Mesendoderm (in vitro differentiated cells): ENCODE measurements at regions not wholly inside any gene's neighbourhood (a gene's known extent, or its start where the extent isn't known, plus 50 kb on each side); places are given as distances from the start of the nearest gene placed in this dataset.

ENCODE experiments used
- DNase-seq: peaks from one replicate; pipeline ENCODE4 v3.0.0; 2013
- H2AK5ac ChIP-seq: 2 replicates; pipeline ENCODE4 v1.6.1; 2013; ENCODE audit warnings: low read length, inconsistent platforms
- H2BK120ac ChIP-seq: 2 replicates; pipeline ENCODE4 v1.6.1; 2013; ENCODE audit warnings: low read depth, mild to moderate bottlenecking, low read length, moderate library complexity, mixed read lengths
- H2BK15ac ChIP-seq: replicated peaks from 2 replicates; pipeline ENCODE4 v1.6.1; 2013; ENCODE audit warnings: low read depth, mild to moderate bottlenecking, moderate library complexity
- H2BK5ac ChIP-seq: 2 replicates; pipeline ENCODE4 v1.6.1; 2013; ENCODE audit warnings: low read length, inconsistent platforms
- H3K18ac ChIP-seq: 2 replicates; pipeline ENCODE4 v1.6.1; 2013; ENCODE audit warnings: mild to moderate bottlenecking, low read length, mixed read lengths
- H3K23ac ChIP-seq: one replicate; pipeline ENCODE4 v1.6.1; 2013; ENCODE audit warnings: low read length
- H3K27ac ChIP-seq: 2 replicates; pipeline ENCODE4 v1.5.1; 2013; ENCODE audit warnings: low read depth, mild to moderate bottlenecking, inconsistent platforms, low read length, moderate library complexity
- H3K27me3 ChIP-seq: 2 replicates; pipeline ENCODE4 v1.6.1; 2013; ENCODE audit warnings: low read length, control low read depth, mild to moderate bottlenecking, inconsistent platforms; ENCODE audit not compliant: insufficient read depth, poor library complexity
- H3K36me3 ChIP-seq: 2 replicates; pipeline ENCODE4 v1.6.1; 2013; ENCODE audit warnings: low read length, inconsistent platforms; ENCODE audit not compliant: control insufficient read depth, insufficient read depth
- H3K4ac ChIP-seq: one replicate; pipeline ENCODE4 v1.6.1; 2013; ENCODE audit warnings: low read depth, mild to moderate bottlenecking, low read length, moderate library complexity
- H3K4me1 ChIP-seq: 2 replicates; pipeline ENCODE4 v1.6.1; 2013; ENCODE audit warnings: low read depth, low read length, inconsistent platforms; ENCODE audit not compliant: control insufficient read depth
- H3K4me2 ChIP-seq: 2 replicates; pipeline ENCODE4 v1.6.1; 2013; ENCODE audit warnings: low read length
- H3K4me3 ChIP-seq: 2 replicates; pipeline ENCODE4 v1.5.1; 2013; ENCODE audit warnings: mild to moderate bottlenecking, low read length
- H3K56ac ChIP-seq: one replicate; pipeline ENCODE4 v1.6.1; 2013; ENCODE audit warnings: low read length
- H3K79me1 ChIP-seq: 2 replicates; pipeline ENCODE4 v1.6.1; 2013; ENCODE audit warnings: low read length, inconsistent platforms
- H3K79me2 ChIP-seq: 2 replicates; pipeline ENCODE4 v1.6.1; 2013; ENCODE audit warnings: mild to moderate bottlenecking, low read length; ENCODE audit not compliant: control insufficient read depth, insufficient read depth
- H3K9ac ChIP-seq: 2 replicates; pipeline ENCODE4 v1.6.1; 2013; ENCODE audit warnings: low read length, inconsistent platforms
- H4K5ac ChIP-seq: one replicate; pipeline ENCODE4 v1.6.1; 2013; ENCODE audit warnings: low read length
- H4K8ac ChIP-seq: one replicate; pipeline ENCODE4 v1.6.1; 2013; ENCODE audit warnings: low read depth, mild to moderate bottlenecking, control low read depth, low read length, moderate library complexity
- WGBS: extraction: QIAGEN DNeasy Blood & Tissue Kit; methylation state at CpG from one replicate; pipeline ENCODE4 v1.1.7; 2013; ENCODE audit warnings: low lambda C conversion rate, missing lambda C conversion rate; ENCODE audit not compliant: insufficient coverage; ENCODE audit errors: extremely low coverage; 5-methylcytosine and 5-hydroxymethylcytosine counted together

DNA sequence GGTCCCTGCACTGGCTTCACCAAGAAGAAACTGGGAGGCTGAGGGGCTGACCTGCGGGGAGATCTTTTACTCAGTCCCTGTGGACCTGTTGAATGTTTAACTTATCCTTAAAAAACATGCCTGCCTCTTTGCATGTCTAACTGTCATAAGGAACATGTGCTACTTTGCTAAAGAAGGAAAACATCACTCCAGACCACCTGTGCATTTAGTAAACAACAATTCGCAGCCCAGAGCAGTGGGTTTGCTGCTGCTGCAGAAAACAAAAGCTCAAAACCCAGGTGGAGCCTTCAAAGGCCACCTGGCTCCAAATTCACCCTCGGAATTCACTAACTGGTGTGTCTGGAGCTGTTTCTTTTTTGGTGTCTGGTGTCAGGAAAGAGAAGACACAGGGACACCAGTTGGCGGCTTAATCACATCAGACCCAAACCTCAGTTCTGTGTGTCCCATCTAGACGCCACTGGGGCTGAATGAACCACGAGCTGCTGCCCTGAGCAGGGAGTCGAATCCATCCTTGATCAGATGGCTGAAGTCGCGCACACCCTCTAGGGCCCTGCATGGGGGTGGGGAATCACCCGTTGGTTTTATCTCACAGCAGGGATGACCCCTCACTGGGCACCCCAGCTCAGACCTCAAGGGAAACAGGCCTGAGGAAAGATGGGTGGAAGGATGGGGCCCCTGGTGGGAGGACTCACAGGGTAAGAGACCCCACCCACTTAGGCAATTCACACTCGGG lies 344.3 kb downstream of the PREX1 start:
- Histone ChIP-seq H2BK5ac (no peak overlapping the region), H3K4me3 (no peak overlapping the region), H3K4me1 (no peaks in the 10 kb centered on the region), H3K27me3 (no peaks in the 10 kb centered on the region), H3K79me1 (no peaks in the 10 kb centered on the region), H3K56ac (no peak overlapping the region), H3K4me2 (no peak overlapping the region), H4K8ac (no peak overlapping the region), H3K27ac (no peak overlapping the region), H3K79me2 (no peaks in the 10 kb centered on the region), H2BK15ac (no peak overlapping the region), H2BK120ac (no peak overlapping the region), H3K18ac (no peak overlapping the region), H3K4ac (no peak overlapping the region), H2AK5ac (no peak overlapping the region), H3K9ac (no peak overlapping the region), H3K36me3 (no peaks in the 10 kb centered on the region), H4K5ac (no peak overlapping the region), H3K23ac (no peak overlapping the region)
- no CpG with 5 or more reads among the region's 11 CpGs for WGBS
- no peak for DNase-seq

DNA sequence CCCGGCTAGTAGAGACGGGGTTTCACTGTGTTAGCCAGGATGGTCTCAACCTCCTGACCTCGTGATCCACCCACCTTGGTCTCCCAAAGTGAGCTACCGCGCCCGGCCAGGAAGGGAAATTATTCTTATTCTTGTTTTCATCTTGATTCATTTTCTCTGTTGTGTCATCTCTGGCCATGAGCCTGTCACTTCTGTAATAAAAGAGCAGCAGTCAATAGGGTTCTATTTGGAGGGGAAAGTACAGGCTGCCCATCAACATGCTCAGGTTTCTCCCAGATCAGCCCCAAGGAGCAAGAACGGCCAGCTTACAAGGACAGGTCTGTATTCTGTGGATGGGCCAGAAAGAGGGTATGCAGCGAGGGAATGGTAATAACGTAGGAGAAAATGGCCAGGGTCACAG lies 345.0 kb downstream of the PREX1 start:
- Histone ChIP-seq H3K9ac (no peak overlapping the region), H2BK15ac (no peak overlapping the region), H3K79me2 (no peaks in the 10 kb centered on the region), H3K27ac (no peak overlapping the region), H3K4ac (no peak overlapping the region), H3K4me2 (no peak overlapping the region), H3K4me3 (no peak overlapping the region), H3K36me3 (no peaks in the 10 kb centered on the region), H4K5ac (no peak overlapping the region), H3K27me3 (no peaks in the 10 kb centered on the region), H2BK5ac (no peak overlapping the region), H3K56ac (no peak overlapping the region), H3K23ac (no peak overlapping the region), H3K18ac (no peak overlapping the region), H3K4me1 (no peaks in the 10 kb centered on the region), H4K8ac (no peak overlapping the region), H2AK5ac (no peak overlapping the region), H3K79me1 (no peaks in the 10 kb centered on the region), H2BK120ac (no peak overlapping the region)
- WGBS, result no CpG with 5 or more reads among the region's 9 CpGs
- DNase-seq, result no peak

DNA sequence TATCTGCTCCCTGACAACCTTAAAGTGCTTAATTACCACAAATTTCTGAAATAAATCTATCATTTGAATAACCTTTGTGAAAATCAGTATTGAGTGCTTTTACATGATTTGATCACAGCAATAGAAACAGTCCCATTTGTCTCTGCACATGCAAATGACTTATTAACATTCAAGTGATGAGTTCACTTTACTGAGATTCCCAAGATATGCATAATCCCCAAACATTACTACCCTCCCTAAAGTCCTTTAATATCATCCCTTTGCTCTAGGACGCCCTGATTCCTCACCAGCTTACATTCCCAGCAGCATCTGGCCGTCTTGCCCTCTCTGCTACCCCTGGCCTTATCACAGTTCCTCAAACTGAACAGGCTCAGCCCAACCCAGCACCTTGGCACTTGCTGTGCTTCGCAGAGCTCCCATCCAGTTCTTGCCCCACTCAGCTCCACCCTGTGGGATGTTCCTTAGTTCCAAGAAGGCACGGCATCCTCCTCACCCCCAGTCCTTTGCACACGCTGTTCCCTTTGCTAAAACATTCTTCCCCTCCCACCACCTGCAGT lies 347.5 kb downstream of the PREX1 start:
- Histone ChIP-seq H3K9ac (no peak overlapping the region), H4K5ac (no peak overlapping the region), H3K4me3 (no peak overlapping the region), H3K27me3 (no peaks in the 10 kb centered on the region), H3K23ac (no peak overlapping the region), H3K4ac (no peak overlapping the region), H3K36me3 (no peaks in the 10 kb centered on the region), H2AK5ac (no peak overlapping the region), H3K56ac (no peak overlapping the region), H2BK15ac (no peak overlapping the region), H3K18ac (no peak overlapping the region), H2BK5ac (no peak overlapping the region), H2BK120ac (no peak overlapping the region), H3K79me2 (no peaks in the 10 kb centered on the region), H3K4me2 (no peak overlapping the region), H3K27ac (no peak overlapping the region), H3K4me1 (no peaks in the 10 kb centered on the region), H3K79me1 (no peaks in the 10 kb centered on the region), H4K8ac (no peak overlapping the region)
- DNase-seq, result no peak
- no CpG with 5 or more reads among the region's 5 CpGs for WGBS

DNA sequence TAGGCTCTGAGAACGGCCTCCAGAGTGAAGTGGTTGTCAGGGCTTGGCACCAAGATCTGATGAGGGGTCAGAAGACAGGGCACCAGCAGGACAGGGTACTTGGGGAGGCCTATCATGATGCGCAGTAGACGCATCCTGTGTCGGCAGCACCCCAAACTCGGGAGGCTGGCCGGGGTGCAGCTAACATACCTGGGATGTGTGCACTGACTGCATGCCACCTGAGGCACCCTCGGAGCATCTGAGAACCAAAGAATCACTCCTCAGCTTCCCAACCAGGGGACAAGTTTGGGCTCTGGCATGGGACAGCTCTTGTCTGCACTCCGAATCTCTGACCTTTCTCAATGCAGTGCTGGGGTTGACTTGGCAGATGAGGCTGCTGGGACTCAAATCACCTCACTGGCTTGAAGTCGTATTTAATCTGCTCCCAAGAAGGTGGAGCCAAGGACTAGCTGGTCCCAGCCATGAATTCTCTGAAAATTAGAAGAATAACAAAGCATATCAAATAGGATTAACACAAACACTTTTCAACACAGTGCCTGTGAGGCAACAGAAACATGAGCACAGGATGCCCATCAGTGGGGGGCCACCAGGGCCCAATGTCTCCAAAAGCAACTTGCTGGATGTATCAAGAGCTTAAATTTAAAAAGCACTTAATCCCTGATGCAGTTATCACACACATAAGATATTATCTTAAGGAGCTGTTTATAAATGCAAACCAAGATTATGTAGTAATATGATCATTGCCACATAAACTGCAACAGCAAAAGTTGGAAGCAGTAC lies 348.8 kb downstream of the PREX1 start:
- H2AK5ac ChIP-seq, result no peak overlapping the region
- no peaks in the 10 kb centered on the region for H3K36me3 ChIP-seq
- no peaks in the 10 kb centered on the region for H3K79me1 ChIP-seq
- H3K4me1 ChIP-seq, result no peaks in the 10 kb centered on the region
- WGBS, result no CpG with 5 or more reads among the region's 9 CpGs
- DNase-seq, result no peak
- H3K9ac ChIP-seq, result no peak overlapping the region
- H3K79me2 ChIP-seq, result no peaks in the 10 kb centered on the region
- no peak overlapping the region for H3K23ac ChIP-seq
- no peak overlapping the region for H3K4me3 ChIP-seq
- H4K5ac ChIP-seq, result no peak overlapping the region
- no peak overlapping the region for H3K4me2 ChIP-seq
- no peak overlapping the region for H2BK5ac ChIP-seq
- H2BK120ac ChIP-seq, result no peak overlapping the region
- no peak overlapping the region for H4K8ac ChIP-seq
- H3K27me3 ChIP-seq, result no peaks in the 10 kb centered on the region
- no peak overlapping the region for H3K56ac ChIP-seq
- H3K4ac ChIP-seq, result no peak overlapping the region
- H2BK15ac ChIP-seq, result no peak overlapping the region
- H3K27ac ChIP-seq, result no peak overlapping the region
- H3K18ac ChIP-seq, result no peak overlapping the region

DNA sequence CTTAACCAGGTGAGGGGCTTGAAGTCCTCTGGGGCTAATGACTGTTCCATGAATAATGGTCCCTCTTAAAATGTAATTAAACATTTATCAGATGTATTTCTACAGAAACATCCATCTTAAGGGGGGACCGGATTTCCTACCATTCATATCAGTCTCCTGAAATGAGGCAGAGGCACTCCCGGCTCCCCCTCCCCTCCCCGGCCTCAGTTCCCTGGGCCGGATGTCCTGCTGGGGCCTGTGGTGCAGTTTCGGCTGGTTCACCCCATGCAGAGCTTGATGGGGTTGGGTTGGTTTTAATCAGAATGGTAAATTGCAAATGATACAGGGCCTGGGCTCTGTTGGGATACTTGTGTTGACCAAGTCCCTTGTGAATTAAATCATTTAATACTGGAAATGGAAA lies 349.4 kb downstream of the PREX1 start:
- no peaks in the 10 kb centered on the region for H3K36me3 ChIP-seq
- H2AK5ac ChIP-seq, result no peak overlapping the region
- no peak overlapping the region for H3K56ac ChIP-seq
- no peak overlapping the region for H3K4me3 ChIP-seq
- no peak overlapping the region for H3K9ac ChIP-seq
- H2BK5ac ChIP-seq, result no peak overlapping the region
- H3K4ac ChIP-seq, result no peak overlapping the region
- no peak overlapping the region for H2BK120ac ChIP-seq
- no CpG with 5 or more reads among the region's 5 CpGs for WGBS
- H3K4me1 ChIP-seq, result no peaks in the 10 kb centered on the region
- H3K4me2 ChIP-seq, result no peak overlapping the region
- no peak overlapping the region for H4K8ac ChIP-seq
- DNase-seq, result no peak
- no peaks in the 10 kb centered on the region for H3K27me3 ChIP-seq
- H3K27ac ChIP-seq, result no peak overlapping the region
- no peak overlapping the region for H4K5ac ChIP-seq
- no peak overlapping the region for H2BK15ac ChIP-seq
- no peaks in the 10 kb centered on the region for H3K79me1 ChIP-seq
- no peaks in the 10 kb centered on the region for H3K79me2 ChIP-seq
- H3K18ac ChIP-seq, result no peak overlapping the region
- H3K23ac ChIP-seq, result no peak overlapping the region
